ENCODE measurements at regions not wholly inside any gene's neighbourhood (a gene's known extent, or its start where the extent isn't known, plus 50 kb on each side); places are given as distances from the start of the nearest gene placed in this dataset.

DNA sequence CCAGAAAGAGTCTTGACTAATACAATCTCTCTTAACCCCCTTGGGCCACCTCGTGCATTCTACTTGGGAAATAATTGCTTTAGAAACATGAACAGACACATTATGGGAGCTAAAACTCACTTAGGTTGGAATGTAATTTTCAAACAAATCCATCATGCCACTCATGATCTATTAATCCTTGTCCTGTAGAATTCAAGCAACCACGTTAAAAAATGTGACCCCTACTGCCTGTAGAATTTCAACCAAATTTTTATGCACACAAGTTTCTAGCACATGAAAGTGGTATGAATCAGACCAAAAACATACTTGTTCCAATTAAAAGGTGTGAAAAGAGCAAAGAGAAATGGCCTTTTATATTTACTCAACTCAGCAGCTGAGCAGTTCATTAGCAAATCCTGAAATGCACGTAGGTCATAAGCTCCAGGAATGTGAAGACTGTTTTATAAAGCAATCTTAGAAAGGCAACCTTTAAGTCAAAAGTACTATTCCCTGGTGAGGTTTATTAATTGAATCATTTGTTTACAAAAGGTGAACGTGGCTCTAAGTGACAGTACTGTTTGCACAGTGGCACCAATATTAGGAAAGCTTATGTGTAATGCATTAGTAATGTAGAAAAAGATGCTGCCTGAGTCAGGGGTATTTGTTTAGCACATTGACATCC is 459.4 kb upstream of the UBE2E3 start:
- DNase-seq: no peak

DNA sequence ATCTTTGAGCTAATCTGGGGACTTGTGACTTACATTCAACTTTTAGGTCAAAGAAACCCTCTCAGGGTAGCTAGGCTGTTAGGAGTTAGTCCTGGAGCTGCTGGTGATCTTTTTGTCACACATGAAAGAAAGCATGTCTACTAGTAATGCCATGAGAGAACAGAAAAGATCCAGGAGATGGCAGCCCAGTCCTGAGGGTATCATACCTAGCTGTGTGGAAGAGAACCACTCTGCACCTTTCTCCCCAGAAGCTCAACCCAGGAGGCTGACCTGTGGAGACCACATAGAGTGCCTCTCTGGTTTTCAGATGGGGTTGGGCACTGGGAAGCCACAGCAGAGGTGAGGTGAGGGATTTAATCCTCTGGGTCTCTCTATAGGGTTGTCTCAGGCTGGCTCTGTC is 460.2 kb upstream of the UBE2E3 start:
- no peak for DNase-seq

DNA sequence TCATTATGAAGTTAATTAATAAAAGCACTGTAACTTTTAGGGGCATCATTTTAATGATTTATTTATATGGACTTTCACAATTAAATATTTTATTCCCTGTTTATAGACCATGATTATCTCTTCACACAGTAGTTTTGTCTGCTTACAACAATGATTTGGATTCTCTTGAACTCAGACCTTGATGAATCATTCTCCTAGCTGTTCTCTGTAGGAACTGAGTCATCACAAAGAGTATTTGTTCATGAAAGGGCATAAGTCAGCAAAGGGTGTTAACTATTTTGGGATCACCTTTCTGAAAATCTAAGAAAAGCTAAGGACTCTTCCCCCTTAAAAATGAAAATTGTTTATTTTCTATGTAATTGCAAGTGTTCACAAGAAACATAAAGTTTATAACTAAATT is 461.1 kb upstream of the UBE2E3 start:
- peak; percentile 17 for DNase-seq

DNA sequence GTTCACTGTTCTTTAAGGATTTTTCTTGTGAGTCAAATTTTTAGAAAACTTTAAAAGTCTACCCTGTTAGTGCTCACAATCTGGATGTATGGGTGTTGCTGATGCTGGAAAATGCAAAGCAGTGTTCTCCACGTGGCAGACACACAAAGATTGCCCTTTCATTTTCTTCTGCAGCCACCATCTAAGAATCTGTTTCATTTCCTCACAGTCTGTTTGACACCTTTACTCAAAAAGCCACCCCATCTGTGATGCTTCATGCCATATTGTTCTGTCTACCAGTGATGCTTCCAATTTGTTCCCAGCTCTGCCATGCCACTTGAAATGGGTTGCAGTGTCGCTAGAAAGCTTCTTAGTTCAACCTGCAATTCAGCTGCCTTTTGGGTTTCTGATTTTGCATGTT is 464.2 kb upstream of the UBE2E3 start:
- DNase-seq: no peak

DNA sequence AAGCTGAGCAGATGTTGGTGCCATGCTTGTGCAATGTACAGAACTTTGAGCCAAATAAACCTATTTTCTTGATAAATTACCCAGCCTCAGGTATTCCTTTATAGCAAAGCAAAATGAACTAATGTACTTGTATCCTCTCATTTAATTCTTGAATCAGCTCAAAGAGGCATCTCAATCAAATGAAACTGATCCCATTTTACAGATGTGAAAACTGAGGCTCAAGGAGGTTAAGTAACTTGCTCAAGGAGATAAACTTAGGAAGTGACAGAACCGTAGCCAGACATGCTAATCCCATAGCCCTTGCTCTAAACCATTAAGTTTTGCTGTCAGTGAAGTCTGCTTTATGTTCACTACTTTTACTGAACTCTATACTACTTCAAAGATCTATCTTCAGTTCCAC is 467.0 kb upstream of the UBE2E3 start:
- no peak for DNase-seq

DNA sequence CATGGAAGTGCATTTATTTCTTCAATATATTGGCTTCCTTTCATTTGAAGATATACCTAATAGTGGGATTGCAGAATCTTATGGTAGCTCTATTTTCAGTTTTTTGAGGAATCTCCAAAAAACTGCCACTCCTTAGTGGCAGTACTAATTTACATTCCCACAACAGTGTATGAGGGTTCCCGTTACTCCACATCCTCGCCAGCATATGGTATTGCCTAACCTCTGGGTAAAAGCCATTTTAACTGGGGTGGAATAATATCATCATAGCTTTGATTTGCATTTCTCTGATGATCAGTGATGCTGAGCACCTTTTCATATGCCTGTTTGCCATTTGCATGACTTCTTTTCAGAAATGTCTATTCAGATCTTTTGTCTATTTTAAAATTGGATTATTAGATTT is 471.9 kb upstream of the UBE2E3 start:
- DNase-seq: no peak

DNA sequence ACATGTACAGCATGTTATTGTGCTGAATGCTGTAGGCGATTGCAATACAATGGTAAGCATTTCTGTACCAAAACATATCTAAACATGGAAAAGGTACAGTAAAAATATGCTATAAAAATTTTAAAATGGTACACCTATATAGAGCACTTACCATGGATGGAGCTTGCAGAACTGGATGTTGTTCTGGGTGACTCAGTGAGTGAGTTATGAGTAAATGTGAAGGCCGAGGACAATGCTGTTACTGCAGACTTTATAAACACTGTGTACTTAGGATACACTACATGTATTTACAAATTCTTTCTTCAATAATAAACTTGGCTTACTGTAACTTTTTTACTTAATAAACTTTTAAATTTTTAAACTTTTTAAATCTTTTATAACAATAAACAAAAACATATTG is 473.4 kb upstream of the UBE2E3 start:
- no peak for DNase-seq

DNA sequence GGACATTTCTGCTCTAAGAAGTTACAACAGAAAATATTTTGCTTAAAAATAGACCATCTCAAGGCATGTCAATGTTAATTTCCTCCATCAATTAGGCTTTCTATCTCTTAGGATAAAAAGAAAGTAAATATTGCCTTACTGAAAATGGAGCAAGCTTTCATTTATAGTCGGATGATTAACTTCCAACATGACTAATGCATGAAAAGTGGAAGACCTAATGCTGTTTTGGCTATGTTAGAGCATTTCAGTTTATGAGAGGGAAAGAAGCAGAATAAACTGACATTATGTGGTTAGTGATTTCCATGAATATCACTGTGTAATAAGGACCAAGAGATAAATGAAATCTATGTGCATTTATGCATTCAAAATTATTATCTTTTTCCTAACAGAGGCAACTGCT is 475.2 kb upstream of the UBE2E3 start:
- DNase-seq: peak; percentile 16

DNA sequence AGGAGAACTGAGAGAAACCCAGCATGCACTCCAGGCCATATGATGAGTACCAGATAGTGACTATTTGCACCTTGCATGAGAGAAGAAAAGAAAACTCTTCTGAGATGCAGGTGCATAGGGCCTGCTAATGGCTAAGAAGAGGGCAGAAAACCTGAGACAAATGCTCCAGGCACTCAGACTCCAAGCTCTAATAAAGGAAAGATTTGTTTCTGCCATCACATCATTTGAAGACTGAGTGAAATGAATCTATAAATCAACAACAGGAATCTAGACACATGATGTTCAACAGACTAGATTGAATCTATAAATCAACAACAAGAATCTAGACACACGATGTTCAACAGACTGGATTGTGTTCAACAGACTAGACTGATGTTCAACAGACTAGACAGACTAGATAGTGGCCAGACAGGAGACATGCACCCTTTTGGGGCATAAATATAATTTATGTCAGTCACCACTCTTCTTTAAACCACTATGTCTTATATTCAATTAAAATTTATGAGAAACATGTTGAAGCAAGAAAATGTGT is 482.7 kb upstream of the UBE2E3 start:
- no peak for DNase-seq

DNA sequence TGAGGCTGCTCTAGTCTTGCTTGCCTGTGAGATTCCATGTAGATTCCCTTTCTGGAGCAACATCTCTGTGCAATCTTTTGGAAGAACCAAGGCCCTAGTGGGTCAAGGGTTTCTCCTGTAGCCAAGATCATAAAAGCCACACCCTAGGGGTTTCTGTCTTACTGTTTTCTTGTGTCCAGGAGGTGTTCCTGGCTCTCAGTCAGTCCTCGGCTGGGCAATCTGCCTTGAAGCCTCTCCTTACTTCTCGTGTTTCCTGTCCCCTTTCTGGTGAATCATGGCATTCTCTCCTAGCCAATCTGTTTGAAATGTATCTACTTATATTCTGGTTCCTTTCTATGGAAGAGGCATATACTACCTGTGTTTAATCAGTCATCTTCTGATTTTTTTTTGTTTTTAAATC is 484.8 kb upstream of the UBE2E3 start:
- DNase-seq: no peak

DNA sequence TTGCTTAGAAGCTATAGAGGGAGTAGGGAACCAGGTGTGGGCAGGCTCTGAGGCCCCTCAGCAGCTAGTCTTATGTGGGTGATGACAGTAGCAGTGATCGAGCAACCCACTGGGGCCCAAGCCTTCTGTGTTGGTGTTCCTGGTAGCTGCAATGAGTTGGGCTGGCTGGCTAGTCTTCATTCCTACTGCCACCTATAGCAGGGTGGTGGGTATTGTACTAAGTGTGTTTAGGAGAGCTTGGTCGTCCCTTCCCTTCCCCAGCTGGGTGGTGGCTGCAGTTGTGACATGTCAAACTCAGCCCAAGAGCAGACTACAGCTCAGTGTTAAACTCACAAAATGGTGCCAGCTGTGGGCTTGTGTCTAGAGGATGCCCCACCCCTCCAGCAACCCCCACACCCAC is 486.1 kb upstream of the UBE2E3 start:
- DNase-seq: no peak

DNA sequence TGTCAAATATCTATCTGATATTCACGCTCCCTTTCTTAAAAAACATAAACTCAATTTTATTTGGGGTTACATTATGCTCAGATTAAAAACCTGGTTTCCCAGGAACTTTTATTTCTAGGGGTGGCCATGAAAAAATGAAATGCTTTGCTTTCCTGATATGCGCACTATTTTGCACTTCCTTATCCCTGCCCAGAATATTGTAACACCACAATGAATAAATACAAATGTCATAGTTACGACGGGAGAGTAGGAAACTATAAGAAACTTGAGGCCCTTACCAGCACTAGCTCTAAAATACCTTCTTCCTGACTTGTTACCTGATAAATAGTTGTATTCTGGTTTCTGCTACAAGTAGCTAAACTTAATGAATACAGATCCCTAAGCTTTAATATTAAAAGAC is 475.6 kb upstream of the CWC22 start:
- no peak for DNase-seq

DNA sequence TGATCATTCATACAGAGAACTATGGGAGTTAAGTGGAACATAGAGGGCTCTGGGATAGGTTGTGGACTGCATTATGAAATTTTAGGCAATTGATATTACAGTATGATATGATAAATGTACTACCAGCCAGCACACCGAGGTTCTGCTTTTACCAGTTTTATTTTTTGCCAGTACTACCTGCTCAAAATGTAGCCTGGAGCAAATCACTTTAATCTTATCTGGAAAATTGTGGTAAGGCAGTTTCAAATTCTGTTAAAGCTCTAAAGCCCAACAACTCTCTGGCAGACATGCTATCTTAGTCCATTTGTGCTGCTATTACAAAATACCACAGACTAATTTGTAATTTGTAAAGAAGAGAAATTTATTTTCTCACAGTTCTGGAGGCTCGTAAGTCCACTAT is 474.9 kb upstream of the CWC22 start:
- DNase-seq: no peak

DNA sequence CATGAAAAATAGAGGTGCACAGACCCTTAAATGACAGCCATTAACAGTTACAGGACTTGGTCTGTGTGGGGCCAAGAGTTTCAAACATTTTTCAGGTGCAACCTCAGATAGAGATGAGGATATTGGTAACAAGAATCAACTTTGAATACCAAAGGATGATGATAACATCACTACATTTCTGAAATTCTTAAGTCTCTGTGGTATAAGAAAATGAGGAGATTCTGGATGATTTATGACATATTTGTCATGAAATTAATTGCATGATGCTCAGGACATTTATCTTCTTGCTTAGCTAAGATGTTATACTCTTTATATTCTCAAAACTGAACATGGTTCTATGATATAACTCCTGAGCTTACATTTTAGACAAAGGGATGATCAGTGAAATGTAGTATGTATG is 471.8 kb upstream of the CWC22 start:
- no peak for DNase-seq

DNA sequence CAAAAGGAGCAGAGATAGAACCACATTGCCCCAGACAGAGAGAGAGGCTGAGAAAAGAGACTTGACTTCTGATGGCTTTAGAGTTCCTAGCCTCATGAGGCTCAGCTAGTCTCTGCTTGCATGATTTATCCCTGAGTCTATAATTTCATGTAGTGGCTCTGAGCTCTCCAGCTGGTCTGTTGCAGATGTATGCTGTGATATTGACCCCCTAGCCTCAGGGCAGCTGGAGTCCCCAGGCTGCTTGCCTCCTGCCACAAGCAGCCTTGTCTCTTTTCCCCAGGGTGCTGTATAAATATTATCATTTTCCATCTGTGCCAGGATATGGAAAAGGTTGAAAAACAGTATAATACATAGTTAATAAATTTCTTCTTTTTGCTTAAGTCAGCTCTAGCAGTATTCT is 467.6 kb upstream of the CWC22 start:
- no peak for DNase-seq

DNA sequence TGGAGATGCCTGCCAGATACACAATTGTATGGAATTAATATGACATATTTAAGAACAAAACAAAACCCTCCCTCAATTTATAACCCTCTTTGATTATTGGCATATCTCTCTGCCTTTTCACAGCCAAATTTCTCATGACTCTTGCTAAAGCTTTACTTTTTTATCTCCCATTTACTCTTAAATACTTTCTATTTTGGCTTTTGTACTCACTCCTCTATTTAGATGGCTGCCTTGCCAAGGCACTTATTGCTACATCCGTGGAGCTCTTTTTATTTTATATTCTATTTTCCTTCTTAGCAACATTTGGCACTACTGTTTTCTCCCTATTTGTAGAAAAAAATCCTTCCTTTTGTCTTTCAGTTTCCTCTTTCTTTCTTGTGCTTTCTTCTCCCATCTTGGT is 466.4 kb upstream of the CWC22 start:
- DNase-seq: no peak

DNA sequence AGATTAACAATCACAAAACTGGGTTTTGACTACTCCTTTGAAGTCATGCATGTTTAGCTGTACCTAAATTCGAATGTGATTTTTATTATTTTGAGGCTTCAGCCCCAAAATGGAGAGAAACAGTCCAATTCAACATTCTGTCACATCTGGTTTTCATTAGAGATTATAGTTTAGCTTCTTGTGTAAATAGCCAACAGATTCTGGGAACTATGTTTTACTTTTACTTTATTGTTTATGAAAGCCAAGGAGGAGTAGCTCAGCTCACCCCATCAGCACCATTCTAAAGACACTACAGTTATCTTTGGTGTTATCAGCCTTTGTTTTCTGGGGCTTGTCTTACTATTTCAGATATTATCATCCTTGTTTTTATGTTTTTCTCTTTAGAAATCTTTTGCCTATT is 465.0 kb upstream of the CWC22 start:
- DNase-seq: no peak

DNA sequence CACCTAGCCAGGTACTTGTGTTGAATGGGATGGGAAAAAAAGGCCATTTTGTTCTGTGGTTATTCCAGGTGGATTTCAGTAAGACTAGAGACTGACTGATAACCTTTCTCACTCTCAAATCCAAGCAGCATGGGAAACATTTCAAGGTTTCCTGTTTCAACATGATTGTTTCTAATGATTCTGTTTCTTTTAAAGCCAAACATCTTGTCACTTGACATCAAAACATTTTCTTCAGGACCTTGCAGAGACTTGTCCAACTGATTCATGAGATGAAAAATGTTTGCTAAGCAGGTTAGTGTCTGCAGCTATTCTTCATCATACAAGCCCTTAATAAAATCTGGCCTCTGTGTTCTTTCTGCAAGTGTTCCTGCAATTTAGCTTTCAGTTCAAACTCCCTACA is 456.5 kb upstream of the CWC22 start:
- no peak for DNase-seq

DNA sequence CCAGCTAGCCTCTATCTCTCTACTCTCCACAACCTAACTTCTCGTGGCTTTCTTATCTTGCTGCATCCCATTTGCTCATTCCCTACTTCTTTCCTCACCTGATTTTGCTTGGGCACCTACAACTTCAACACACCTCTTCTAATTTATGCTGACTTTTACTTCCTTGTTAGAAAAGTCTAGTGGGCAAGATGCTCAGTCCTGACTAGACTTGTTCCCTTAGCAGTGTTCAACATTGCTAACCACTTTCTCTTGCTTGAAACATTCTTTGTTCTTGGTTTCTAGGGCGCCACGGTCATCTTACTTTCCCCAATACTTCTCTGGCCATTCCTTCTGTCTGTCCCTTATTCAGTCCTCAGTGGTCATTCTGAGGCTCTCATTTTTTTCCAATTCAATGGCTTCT is 454.7 kb upstream of the CWC22 start:
- DNase-seq: no peak

DNA sequence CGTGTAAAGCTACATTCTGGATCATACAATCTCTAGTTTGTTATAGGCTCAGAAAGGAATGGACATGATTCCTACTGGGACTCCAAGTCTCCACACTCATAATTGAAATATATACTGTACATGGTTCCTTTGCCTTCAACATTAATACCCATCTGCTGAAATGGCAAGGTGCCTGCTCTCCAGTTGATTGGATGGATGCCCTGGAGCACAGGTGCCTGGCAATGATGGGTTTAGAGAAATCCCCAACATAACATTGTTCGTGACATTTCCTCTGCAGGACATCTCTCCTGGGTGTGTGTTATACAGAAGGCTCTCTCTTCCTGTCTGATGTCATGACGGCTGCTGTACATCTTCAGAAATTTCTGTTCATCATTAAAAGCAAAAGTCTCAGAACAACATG is 449.7 kb upstream of the CWC22 start:
- no peak for DNase-seq

DNA sequence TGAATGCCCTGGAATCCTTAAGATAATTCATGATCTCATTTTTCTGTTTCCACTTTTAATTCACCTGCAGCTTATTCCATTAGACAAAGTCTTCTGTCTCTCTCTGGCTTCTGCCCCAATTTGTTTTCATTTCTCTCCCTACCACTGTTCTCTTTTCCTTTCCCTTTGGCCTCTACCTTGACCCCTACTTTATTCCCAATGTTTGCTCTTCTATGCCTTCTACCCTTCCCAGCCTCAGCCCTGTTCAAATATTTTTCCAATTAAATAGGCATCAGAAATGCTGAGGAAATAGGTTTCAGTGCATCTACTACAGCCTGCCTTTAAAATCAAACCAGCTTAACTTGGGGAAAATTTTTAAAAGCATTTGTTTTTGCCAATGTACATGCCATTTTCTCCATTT is 443.7 kb upstream of the CWC22 start:
- DNase-seq: no peak

DNA sequence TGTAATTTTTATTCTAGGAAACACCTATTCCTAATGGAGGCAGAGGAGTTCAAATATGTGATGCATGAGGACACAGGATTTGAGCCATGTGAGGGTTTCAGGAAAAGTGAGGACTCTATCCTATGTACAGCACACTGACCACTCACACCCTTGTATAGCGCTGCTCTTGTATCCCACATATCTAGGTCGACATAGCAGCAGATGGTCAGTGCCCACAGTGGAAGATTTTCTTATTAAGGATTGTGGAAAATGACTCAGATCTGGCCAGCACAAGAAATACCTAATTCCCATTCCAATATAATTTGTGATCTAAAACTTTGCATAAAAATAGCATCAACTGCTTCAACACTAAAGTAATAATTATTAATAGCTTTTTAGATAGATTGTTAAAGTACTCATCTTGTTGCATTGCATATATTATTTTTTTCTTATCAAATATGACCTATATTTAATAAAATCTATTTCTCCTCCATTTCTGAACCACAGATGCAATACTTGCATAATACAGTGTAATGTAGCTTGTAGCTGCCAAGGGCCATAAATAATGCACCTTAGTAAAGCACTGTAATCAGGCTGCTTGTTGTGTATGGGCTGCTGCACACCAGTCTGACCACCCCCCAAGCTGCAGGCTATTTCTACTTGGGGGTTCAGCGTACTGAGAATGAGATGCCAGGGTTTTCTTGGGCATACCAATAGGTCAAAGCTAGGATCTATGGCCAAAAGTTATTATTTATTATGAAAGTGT is 442.2 kb upstream of the CWC22 start:
- DNase-seq: no peak

DNA sequence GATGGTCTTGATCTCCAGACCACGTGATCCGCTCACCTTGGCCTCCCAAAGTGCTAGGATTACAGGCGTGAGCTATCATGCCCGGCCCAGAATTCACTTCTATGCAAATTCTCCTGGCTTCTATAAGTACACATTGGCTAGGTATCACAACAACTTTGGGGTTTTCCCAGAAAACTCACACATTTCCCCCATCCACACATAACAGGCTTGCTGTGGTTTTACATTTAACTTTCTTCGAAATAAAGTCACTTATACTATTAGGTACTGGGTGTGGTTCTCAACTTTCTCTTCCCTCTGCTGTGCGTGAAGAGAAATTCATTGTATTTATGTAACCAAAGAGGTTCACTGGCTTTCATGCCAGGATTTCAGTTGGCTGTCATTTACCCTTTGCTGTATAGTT is 439.4 kb upstream of the CWC22 start:
- no peak for DNase-seq

DNA sequence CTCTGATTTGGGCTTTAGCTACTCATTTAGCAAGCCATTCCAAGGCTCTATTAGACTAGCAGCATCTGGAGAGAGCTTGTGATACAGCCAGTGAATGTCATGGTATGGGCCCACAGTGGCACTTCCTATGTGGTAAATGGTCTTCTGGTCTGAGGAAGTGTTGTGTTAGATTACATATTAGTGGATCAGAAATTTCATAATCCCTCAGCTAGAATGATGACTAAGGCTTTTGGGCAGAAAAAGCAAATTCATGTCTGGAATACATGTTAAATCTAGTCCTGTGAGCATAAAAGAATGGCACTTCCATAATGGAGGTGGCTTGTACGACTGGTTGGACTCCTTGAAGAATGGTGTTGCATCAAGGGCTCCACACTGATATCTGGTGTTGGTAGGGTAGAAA is 436.8 kb upstream of the CWC22 start:
- peak; percentile 47 for DNase-seq

Data from suppressor macrophage treated with lipopolysaccharide for 4 hours (primary cell).